ENCODE measurements at regions not wholly inside any gene's neighbourhood (a gene's known extent, or its start where the extent isn't known, plus 50 kb on each side); places are given as distances from the start of the nearest gene placed in this dataset.

DNA sequence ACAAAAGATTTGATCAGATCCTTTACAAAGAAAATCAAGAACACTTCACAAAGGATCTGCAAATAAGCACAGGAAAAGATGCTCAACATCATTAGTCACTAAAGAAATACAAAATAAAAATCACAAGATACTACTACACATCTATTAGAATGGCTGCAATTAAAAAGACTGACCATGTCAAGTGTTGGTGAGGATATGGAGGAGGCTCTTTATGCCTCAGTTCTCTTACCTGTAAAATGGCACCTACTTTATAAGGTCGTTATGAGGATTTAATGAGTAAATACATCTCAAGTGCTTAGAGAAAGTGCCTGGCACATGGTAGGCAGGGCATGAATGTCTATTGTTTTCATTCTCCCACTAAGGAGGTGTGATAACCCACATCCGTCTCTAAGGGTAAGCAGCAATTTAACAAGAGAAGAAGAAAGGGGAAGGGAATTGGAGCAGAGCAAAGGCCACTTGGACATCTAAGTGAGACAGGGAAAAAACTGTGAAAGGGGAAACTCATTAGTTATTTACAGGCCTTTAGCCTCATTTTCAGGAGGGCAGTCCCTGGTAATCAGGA is 157.5 kb upstream of the NFE2L3 start:
- ChIA-PET CTCF (no interaction called here), POLR2A (ENCODE audit: unreplicated experiment) (no interaction called here)
- no peak for TF ChIP-seq EZH2 (IDR thresholded peaks at IDR 0.05; ENCODE audit: low read length, unreplicated experiment)
- no peak for TF ChIP-seq EZH2phosphoT487 (IDR thresholded peaks at IDR 0.05; ENCODE audit: borderline replicate concordance, low read length)
- TF ChIP-seq, protein P1, sequence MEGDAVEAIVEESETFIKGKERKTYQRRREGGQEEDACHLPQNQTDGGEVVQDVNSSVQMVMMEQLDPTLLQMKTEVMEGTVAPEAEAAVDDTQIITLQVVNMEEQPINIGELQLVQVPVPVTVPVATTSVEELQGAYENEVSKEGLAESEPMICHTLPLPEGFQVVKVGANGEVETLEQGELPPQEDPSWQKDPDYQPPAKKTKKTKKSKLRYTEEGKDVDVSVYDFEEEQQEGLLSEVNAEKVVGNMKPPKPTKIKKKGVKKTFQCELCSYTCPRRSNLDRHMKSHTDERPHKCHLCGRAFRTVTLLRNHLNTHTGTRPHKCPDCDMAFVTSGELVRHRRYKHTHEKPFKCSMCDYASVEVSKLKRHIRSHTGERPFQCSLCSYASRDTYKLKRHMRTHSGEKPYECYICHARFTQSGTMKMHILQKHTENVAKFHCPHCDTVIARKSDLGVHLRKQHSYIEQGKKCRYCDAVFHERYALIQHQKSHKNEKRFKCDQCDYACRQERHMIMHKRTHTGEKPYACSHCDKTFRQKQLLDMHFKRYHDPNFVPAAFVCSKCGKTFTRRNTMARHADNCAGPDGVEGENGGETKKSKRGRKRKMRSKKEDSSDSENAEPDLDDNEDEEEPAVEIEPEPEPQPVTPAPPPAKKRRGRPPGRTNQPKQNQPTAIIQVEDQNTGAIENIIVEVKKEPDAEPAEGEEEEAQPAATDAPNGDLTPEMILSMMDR (conservative IDR thresholded peaks at IDR 0.05; ENCODE audit: low read depth, low read length): no peak
- Histone ChIP-seq H3K9me2 (replicated peaks; ENCODE audit: low read length) (no peaks in the 10 kb centered on the region), H3K36me3 (ENCODE audit: low read depth, low read length) (no peaks in the 10 kb centered on the region), H3K9me3 (ENCODE audit: low read length) (no peaks in the 10 kb centered on the region), H3K4me1 (ENCODE audit: insufficient read depth, low read length) (no peaks in the 10 kb centered on the region), H3K27ac (ENCODE audit: low read length) (no peak overlapping the region), H3K27me3 (ENCODE audit: low read length) (peaks cover 64% of the 10 kb centered on the region), H3K9ac (ENCODE audit: low read length) (no peak overlapping the region), H3K79me2 (ENCODE audit: low read length) (no peaks in the 10 kb centered on the region), H2AFZ (ENCODE audit: low read length) (no peak overlapping the region), H3K4me3 (ENCODE audit: low read length) (no peak overlapping the region), H3F3A (ENCODE audit: low read length, unreplicated experiment) (no peaks in the 10 kb centered on the region), H3K4me2 (ENCODE audit: low read length) (no peak overlapping the region), H4K20me1 (ENCODE audit: low read length) (no peaks in the 10 kb centered on the region)
- no TSS peak for BruUV-seq (replicated peaks)
- intact Hi-C loops (cut with micrococcal nuclease): no loop called here
- DNase-seq (no peak), ATAC-seq (no peak)

DNA sequence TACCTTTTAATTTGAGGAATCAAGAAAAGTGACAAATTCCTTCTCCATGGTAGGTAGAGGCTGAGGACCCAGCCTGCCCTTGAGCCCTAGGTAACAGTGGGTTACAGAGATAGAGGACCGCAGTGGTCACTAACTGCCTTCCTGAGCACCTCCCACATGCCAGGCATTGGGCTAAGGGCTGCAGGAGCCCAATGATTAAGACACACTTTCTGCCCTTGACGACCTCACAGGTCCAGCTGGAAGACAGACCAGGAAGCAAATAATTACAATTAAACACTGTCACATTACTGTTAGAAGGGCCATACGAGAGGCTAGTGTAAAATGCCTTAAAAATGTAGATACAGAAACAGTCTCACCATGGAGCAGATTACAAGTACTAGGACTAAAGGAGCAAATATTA is 156.8 kb upstream of the NFE2L3 start:
- H3K4me1 ChIP-seq (ENCODE audit: insufficient read depth, low read length): no peaks in the 10 kb centered on the region
- no peak overlapping the region for H2AFZ ChIP-seq (ENCODE audit: low read length)
- H3K79me2 ChIP-seq (ENCODE audit: low read length): no peaks in the 10 kb centered on the region
- no peak for DNase-seq
- no peaks in the 10 kb centered on the region for H4K20me1 ChIP-seq (ENCODE audit: low read length)
- H3K9ac ChIP-seq (ENCODE audit: low read length): no peak overlapping the region
- no TSS peak for BruUV-seq (replicated peaks)
- no peaks in the 10 kb centered on the region for H3K9me2 ChIP-seq (replicated peaks; ENCODE audit: low read length)
- no peaks in the 10 kb centered on the region for H3K9me3 ChIP-seq (ENCODE audit: low read length)
- no peak for ATAC-seq
- ChIA-PET POLR2A (ENCODE audit: unreplicated experiment) (no interaction called here), CTCF (no interaction called here)
- no peak overlapping the region for H3K4me3 ChIP-seq (ENCODE audit: low read length)
- no peaks in the 10 kb centered on the region for H3K36me3 ChIP-seq (ENCODE audit: low read depth, low read length)
- intact Hi-C loops (cut with micrococcal nuclease): no loop called here
- no peaks in the 10 kb centered on the region for H3F3A ChIP-seq (ENCODE audit: low read length, unreplicated experiment)
- H3K27me3 ChIP-seq (ENCODE audit: low read length): peaks cover 59% of the 10 kb centered on the region
- no peak overlapping the region for H3K4me2 ChIP-seq (ENCODE audit: low read length)
- TF ChIP-seq, protein P1 (conservative IDR thresholded peaks at IDR 0.05; ENCODE audit: low read depth, low read length): no peak
- TF ChIP-seq EZH2 (IDR thresholded peaks at IDR 0.05; ENCODE audit: low read length, unreplicated experiment): no peak
- TF ChIP-seq EZH2phosphoT487 (IDR thresholded peaks at IDR 0.05; ENCODE audit: borderline replicate concordance, low read length): no peak
- no peak overlapping the region for H3K27ac ChIP-seq (ENCODE audit: low read length)

DNA sequence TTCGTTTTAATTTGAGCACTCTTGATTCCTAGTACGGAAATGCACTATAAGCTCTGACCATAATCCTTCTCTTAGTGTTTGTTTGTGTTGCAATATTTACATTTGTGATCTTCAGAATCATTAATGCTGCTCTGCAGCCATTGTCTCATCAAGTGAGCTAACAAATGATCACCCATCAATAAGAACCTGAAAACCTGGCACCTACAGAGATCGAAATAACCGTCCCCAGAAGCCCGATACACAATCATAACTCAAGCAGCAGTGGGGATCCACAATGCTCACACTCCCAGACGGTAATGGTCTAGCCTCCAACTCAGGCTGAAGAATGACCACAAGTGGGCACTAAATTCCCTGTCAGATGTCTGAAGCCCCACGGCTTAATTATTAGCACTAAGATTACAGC is 156.0 kb upstream of the NFE2L3 start:
- ChIA-PET POLR2A (ENCODE audit: unreplicated experiment) (no interaction called here), CTCF (no interaction called here)
- Histone ChIP-seq H2AFZ (ENCODE audit: low read length) (no peak overlapping the region), H3F3A (ENCODE audit: low read length, unreplicated experiment) (no peaks in the 10 kb centered on the region), H3K27me3 (ENCODE audit: low read length) (peaks cover 51% of the 10 kb centered on the region), H3K4me3 (ENCODE audit: low read length) (no peak overlapping the region), H3K36me3 (ENCODE audit: low read depth, low read length) (no peaks in the 10 kb centered on the region), H3K9ac (ENCODE audit: low read length) (no peak overlapping the region), H3K79me2 (ENCODE audit: low read length) (no peaks in the 10 kb centered on the region), H3K4me1 (ENCODE audit: insufficient read depth, low read length) (no peaks in the 10 kb centered on the region), H3K9me2 (replicated peaks; ENCODE audit: low read length) (no peaks in the 10 kb centered on the region), H4K20me1 (ENCODE audit: low read length) (no peaks in the 10 kb centered on the region), H3K4me2 (ENCODE audit: low read length) (no peak overlapping the region), H3K27ac (ENCODE audit: low read length) (no peak overlapping the region), H3K9me3 (ENCODE audit: low read length) (no peaks in the 10 kb centered on the region)
- no peak for DNase-seq
- no peak for ATAC-seq
- BruUV-seq (replicated peaks): no TSS peak
- TF ChIP-seq EZH2 (IDR thresholded peaks at IDR 0.05; ENCODE audit: low read length, unreplicated experiment): no peak
- TF ChIP-seq, protein P1 (conservative IDR thresholded peaks at IDR 0.05; ENCODE audit: low read depth, low read length): peak; percentile 42
- intact Hi-C loops (cut with micrococcal nuclease): no loop called here

All from PC-3 (cell line).